ENCODE measurements at regions not wholly inside any gene's neighbourhood (a gene's known extent, or its start where the extent isn't known, plus 50 kb on each side); places are given as distances from the start of the nearest gene placed in this dataset.
"Not testable (repeated sequence)": the region's sequence is repeated elsewhere in the genome, so short reads cannot be mapped to it uniquely, and the experiment has no call there.

DNA sequence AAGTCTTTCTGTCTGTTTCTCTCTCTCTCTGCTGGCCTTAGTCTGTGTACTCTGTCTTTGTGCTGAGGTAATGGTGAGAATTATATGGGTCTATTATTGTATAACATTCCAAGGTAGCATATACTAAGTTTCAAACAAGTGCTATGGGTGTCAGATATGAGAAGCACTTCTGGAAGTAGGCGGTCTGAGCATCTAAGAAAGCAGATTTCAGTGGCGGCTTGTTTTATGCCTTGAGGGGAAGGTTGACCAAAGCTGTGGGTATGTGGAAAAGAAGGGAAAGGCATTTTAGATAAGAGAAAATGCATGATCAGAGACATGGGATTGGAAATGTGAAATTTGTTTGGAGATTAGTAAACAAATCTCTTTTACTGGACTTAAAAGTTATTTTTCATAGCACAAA lies 348.5 kb downstream of the RFC3 start:
- no peak for DNase-seq (ENCODE audit: low read depth)

GRCh38 chr13:34167347-34167746 lies 349.4 kb downstream of the RFC3 start:
- no peak for DNase-seq (ENCODE audit: low read depth)

DNA sequence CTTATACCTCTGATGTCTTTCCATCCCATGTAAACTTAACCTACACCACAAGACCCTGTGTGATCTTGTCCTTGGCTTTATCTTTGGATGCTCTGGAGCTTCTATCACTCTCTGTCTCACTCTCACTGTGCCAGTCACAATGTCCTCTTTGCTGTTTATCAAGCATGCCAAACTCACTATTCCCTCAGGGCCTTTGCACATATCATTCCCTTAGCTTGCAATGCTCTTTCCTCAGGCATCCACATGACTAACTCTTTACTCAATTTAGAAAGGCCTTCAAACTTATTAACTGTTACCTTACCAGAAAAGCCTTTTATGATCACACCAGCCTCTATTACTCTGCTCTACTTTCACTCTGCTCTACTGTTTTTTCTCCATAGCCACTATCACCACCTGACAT lies 354.1 kb downstream of the RFC3 start:
- DNase-seq (ENCODE audit: low read depth), result peak; percentile 47

GRCh38 chr13:34174671-34175145 lies 356.8 kb downstream of the RFC3 start:
- DNase-seq (ENCODE audit: low read depth), result no peak

DNA sequence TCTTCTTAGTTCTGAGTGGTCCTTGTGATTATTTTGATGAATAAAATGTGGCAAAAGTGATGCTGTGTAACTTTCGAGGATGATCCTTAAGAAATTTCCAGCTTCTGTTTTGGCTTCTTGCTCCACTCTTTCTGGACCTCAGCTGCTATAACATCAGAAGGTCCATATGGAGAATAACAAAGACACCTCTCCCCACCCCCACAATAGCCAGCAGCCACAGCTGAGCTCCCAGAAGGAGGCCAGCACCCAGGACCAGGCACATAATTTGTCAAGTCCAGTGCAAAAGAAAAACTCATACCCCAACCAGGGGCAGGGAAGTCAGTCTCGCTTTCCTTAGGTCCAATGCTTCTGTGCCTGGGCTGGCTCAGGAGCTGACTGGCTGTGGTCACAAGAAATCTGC lies 357.6 kb downstream of the RFC3 start:
- DNase-seq (ENCODE audit: low read depth), result no peak

DNA sequence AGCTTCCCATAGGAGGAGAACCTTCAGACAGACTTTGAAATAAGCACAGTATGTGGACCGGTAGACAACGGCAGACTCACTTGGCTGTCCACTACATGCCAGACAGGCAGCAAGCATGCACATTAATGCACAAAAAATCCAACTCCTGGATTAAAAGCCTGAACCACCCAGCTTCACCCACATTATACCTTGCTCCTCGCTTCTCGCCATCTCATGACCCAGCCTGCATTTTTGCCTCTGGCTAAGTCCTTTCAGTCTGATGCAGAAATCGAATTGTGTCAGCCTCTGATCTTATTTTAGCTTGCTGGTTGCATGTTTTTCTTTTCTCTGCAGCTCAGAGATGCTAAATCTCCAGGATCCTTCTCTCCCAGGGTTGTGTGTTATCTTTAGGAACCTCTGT lies 358.7 kb downstream of the RFC3 start:
- DNase-seq (ENCODE audit: low read depth), result peak; percentile 10

DNA sequence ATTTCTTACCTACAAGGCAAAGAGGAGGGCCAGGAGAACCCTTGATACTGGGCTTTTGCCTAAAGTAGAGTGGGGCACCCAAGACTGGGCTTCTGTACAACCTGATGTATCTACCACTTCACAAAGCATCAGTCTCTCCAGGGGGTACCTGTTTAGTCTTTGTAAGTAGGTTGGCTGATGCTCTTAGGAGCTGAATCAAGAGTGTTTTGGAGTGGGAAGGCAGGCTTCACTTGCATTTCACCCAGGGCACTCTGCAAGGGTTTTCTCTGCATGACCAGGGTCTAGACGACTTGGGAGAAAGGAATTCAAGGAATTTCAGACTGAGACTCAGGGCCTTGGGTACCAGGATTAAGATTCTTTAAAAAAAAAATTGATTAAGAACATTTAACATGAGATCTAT lies 361.5 kb downstream of the RFC3 start:
- DNase-seq (ENCODE audit: low read depth), result peak; percentile 45

GRCh38 chr13:34179927-34180326 lies 362.0 kb downstream of the RFC3 start:
- no peak for DNase-seq (ENCODE audit: low read depth)

DNA sequence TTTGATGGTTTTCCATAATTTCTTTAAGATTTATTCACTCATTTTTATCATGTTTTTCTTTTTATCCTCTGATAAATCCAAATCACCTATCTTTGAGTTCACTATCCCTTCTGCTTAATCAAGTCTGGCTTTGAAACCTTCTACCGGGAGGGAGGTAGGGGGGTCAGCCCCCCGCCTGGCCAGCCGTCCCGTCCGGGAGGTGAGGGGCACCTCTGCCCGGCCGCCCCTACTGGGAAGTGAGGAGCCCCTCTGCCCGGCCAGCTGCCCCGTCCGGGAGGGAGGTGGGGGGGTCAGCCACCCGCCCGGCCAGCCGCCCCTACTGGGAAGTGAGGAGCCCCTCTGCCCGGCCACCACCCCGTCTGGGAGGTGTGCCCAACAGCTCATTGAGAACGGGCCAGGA lies 363.3 kb downstream of the RFC3 start:
- not testable (repeated sequence) for DNase-seq (ENCODE audit: low read depth)

- no peak for DNase-seq (ENCODE audit: low read depth)
Measured at GRCh38 chr13:34189946-34190345, 372.0 kb downstream of the RFC3 start.

- peak; percentile 61 for DNase-seq (ENCODE audit: low read depth)
Measured at GRCh38 chr13:34201050-34201913, 383.3 kb downstream of the RFC3 start.

DNA sequence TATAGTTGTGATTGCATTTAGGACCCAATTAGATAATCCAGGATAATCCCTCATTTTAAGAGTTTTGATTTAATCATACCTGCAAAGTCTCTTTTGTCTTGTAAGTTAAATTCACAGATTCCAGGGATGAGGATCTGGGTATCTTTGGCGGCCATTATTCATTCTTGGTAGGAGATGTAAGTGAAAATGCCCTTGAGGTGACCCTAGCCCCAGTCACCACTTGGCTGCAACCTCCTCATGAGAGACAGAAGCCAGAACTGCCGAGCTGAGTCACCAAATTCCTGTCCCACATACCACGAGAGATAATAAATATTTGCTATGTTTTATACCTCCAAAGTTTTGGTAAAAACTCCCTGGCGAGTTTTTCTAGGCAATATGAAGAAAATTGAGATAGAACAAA lies 389.4 kb downstream of the RFC3 start:
- peak; percentile 84 for DNase-seq (ENCODE audit: low read depth)

GRCh38 chr13:34207872-34208271 lies 389.9 kb downstream of the RFC3 start:
- DNase-seq (ENCODE audit: low read depth), result no peak

GRCh38 chr13:34208336-34208735 lies 390.4 kb downstream of the RFC3 start:
- DNase-seq (ENCODE audit: low read depth), result peak; percentile 21

DNA sequence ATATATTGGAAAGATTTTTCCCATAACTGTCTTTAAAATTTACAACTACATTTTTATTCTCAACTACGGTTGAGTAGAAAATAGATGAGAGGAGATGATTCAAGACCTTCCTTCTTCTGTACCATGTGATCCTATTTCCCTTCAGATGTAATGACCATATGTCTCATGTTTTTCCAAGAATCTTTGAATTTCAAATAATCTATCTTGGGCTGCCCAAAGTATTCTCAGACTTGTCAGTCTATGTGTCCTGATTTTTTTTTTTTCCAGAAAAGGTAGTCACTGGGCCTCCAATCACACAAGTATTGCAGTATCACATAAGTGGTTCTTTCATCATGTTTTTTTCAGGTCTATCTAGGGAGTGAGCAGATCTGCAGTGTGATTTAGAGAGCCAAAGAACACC lies 392.4 kb downstream of the RFC3 start:
- DNase-seq (ENCODE audit: low read depth), result no peak

DNA sequence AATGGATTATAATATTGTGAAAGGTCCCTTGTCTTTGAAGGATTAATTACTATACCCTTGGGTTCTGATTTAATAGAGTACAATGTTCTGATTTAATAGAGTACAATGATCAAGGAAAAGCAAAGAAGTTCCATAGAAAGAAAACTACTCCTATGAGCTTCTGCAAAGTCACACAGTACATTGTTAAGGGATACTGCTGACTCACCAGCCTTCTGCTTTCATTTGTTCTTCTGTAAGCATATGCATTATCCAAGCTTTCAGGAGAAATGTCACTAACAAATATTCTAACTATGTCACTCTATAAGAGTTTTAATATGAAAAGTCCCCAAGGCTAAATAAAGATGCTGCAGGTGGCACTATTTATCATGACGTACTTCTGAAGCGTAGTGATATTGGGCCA lies 396.7 kb downstream of the RFC3 start:
- DNase-seq (ENCODE audit: low read depth), result peak; percentile 13

DNA sequence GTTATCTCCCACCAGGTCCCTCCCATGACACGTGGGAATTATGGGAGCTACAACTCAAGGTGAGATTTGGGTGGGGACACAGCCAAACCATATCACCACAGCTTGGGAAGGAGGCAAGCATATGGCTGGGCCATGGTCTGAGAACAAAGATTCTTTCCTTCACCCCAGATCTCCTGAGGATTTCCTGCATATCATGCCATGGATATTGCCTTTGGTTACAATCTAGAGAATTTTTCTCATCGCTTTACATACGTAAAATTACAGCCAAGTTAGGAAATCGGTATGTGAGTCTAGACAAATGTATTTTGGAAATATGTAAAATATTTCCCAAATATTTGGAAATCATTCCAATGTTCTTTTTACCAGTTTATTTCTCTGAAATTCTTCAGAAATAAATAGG lies 398.3 kb downstream of the RFC3 start:
- no peak for DNase-seq (ENCODE audit: low read depth)

- DNase-seq (ENCODE audit: low read depth), result no peak
Measured at GRCh38 chr13:34217343-34218025, 399.5 kb downstream of the RFC3 start.

- peak; percentile 10 for DNase-seq (ENCODE audit: low read depth)
Measured at GRCh38 chr13:34223984-34224383, 406.0 kb downstream of the RFC3 start.

GRCh38 chr13:34224877-34225276 lies 406.9 kb downstream of the RFC3 start:
- DNase-seq (ENCODE audit: low read depth), result no peak

DNA sequence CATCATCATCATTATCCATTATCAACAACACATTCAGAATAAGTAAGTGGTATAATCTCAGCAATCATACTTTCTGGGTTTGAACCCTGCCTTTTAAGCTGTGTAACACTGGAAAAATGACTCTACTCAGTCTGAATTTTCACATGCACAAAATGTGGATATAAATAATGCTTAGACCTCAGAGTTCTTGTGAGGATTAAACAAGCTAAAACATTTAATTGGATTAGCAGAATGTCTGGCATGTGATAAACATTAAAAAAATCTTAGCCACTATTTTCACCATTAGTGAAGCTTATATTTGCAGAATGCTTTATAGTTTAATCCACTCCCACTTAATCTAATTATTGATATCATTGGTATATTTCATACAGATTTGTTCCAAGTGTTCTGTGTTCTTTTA lies 412.3 kb downstream of the RFC3 start:
- DNase-seq (ENCODE audit: low read depth), result no peak

DNA sequence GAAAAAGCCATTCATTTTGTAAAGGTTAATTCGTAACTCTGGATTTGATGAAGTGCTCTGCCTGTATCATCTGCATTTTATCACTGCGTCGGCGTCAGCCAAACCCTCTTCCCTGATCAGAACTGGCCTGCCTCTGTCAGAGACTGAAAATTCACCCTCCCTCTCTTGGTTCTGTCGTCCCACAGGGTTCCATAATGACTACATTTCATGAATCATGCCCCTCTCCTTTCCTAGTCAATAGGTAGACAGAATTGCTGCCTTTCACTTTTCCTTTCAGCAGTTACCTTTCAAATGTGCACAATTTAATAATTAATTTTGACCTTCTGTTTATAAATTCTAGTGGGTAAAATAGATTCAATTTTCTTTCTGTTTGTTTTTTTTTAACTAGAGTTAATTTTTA lies 423.4 kb downstream of the RFC3 start:
- DNase-seq (ENCODE audit: low read depth), result no peak

- no peak for DNase-seq (ENCODE audit: low read depth)
Measured at GRCh38 chr13:34243403-34243802, 425.5 kb downstream of the RFC3 start.
